ENCODE measurements at regions not wholly inside any gene's neighbourhood (a gene's known extent, or its start where the extent isn't known, plus 50 kb on each side); places are given as distances from the start of the nearest gene placed in this dataset.
"Not testable (repeated sequence)": the region's sequence is repeated elsewhere in the genome, so short reads cannot be mapped to it uniquely, and the experiment has no call there.

DNA sequence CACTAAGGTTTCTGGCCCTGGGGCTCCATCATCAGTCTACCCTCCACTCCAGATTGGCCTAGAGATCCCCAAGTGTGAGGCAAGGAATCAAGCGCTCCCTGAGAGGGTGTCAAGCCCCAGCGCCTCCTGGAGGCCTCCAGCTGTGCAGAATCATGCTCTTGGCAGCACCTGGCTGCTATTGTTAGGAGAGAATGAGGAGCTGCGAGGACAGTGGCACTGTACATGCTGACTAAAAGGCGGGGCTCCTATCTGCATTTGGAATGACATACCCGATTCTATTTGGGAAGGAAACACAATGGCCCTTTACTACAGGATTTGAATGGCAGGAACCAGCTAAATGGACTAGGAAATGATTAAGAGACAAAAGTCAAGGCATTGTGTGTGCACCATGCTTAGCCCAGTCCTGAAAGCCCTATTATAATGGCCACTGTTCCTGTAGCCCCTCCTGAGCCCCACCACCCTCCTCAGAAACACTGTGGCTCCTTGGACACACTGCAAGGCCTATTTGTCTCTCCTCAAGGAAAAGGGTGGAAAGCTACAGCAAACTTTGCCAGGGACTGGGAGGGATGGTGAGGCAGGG is 106.1 kb downstream of the KBTBD2 start:
- H3K27ac ChIP-seq (ENCODE audit: low read length); DNase-seq; H3K9me3 ChIP-seq (ENCODE audit: control insufficient read depth, low read length); H3K4me3 ChIP-seq (ENCODE audit: low read length); H3K27me3 ChIP-seq (ENCODE audit: control insufficient read depth, insufficient read depth); intact Hi-C loops (cut with DNase I); H3K4me1 ChIP-seq (ENCODE audit: control insufficient read depth, insufficient read depth, low read length): not testable (repeated sequence)
- ATAC-seq = peak in 1 of 2 donors; percentile 54
- WGBS = 72% methylated on average over 5 of the region's 5 CpGs

DNA sequence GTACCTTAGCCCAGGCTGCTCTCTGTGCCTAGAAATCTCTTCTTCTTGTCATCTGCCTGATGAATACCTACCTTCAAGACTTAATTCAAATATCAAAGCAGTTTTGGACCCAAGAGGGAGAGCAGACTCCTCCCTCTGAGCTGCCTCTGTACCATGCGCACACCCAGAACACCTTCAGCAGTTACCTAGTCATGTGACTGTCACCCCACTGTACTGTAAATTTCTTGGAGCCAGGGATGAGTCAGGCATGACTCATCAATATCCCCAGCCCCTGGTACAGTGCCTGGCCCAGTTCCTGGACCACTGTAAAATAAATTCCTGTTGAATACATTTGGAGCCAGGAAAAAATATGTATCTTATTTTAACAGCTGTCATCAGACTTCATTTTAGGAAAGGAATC is 111.7 kb downstream of the KBTBD2 start:
- H3K4me3 ChIP-seq (ENCODE audit: low read length); intact Hi-C loops (cut with DNase I); H3K27me3 ChIP-seq (ENCODE audit: control insufficient read depth, insufficient read depth); DNase-seq; H3K4me1 ChIP-seq (ENCODE audit: control insufficient read depth, insufficient read depth, low read length); H3K9me3 ChIP-seq (ENCODE audit: control insufficient read depth, low read length); ATAC-seq; H3K27ac ChIP-seq (ENCODE audit: low read length): not testable (repeated sequence)
- WGBS = no CpG with 5 or more reads among the region's 1 CpG

DNA sequence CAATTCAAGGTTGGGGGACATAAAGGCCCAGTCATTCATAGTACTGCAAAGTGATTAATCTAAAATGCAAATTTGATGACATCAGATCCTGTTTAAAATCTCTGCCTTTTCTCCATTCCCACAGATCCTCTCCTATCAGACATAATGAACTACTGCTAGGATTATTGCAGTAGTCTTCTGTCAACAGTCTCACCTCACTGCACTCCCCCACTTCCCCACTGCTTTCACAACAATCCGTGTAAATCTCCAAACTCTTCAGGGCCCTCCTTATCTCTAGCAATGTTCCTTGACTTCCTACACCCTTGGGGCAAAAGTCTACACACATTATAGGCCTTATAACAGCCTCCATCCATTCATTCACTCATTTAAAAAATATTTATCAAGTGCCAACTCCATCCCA is 112.4 kb downstream of the KBTBD2 start:
- Histone ChIP-seq H3K4me1 (ENCODE audit: control insufficient read depth, insufficient read depth, low read length) (no peaks in the 10 kb centered on the region), H3K4me3 (ENCODE audit: low read length) (no peak overlapping the region), H3K27me3 (ENCODE audit: control insufficient read depth, insufficient read depth) (no peaks in the 10 kb centered on the region), H3K9me3 (ENCODE audit: control insufficient read depth, low read length) (no peaks in the 10 kb centered on the region), H3K27ac (ENCODE audit: low read length) (no peak overlapping the region)
- no peak for DNase-seq
- WGBS = 45% methylated on average over 1 of the region's 1 CpG
- intact Hi-C loops (cut with DNase I) = no loop called here
- no peak for ATAC-seq

DNA sequence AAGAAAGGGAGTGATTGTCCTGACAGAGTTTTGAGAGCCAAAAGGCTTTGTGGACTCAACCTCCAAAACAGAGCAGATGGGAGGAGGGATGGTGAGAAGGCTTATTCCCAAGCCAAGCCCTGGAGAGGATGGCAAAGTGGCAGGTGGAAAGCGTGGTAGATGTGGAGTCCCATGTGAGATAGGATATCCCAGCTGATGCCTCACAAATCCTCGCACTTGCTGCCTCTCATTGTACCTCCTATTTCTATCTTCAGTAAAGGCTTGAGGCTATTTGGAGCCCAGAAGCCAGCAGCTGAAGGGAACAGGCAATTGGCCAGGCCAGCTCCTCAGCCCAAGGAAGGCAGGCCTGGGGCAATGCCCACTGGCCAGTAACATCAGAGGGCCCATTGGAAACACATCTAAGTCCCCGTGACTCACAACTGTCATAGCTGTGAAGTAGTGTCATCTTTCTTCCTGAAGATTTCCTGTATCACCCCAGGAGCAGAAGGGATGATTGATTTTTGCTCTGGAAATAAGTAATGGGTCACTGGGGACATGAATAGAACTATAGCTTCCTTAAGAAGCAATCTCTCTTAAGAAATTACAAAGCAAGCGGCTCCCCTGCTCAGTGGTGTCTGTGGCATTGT is 114.4 kb downstream of the KBTBD2 start:
- H3K9me3 ChIP-seq (ENCODE audit: control insufficient read depth, low read length); intact Hi-C loops (cut with DNase I); H3K4me1 ChIP-seq (ENCODE audit: control insufficient read depth, insufficient read depth, low read length); H3K4me3 ChIP-seq (ENCODE audit: low read length); ATAC-seq; H3K27me3 ChIP-seq (ENCODE audit: control insufficient read depth, insufficient read depth); H3K27ac ChIP-seq (ENCODE audit: low read length); DNase-seq: not testable (repeated sequence)
- WGBS = 89% methylated on average over 4 of the region's 4 CpGs

GRCh38 chr7:32776318-32776717 is 115.2 kb downstream of the KBTBD2 start:
- DNase-seq; H3K4me3 ChIP-seq (ENCODE audit: low read length); ATAC-seq; H3K9me3 ChIP-seq (ENCODE audit: control insufficient read depth, low read length); H3K27me3 ChIP-seq (ENCODE audit: control insufficient read depth, insufficient read depth); intact Hi-C loops (cut with DNase I); H3K27ac ChIP-seq (ENCODE audit: low read length); H3K4me1 ChIP-seq (ENCODE audit: control insufficient read depth, insufficient read depth, low read length): not testable (repeated sequence)
- 67% methylated on average over 3 of the region's 3 CpGs for WGBS

GRCh38 chr7:32775809-32776208 is 115.8 kb downstream of the KBTBD2 start:
- WGBS = 42% methylated on average over 3 of the region's 4 CpGs
- ATAC-seq; H3K4me1 ChIP-seq (ENCODE audit: control insufficient read depth, insufficient read depth, low read length); DNase-seq; intact Hi-C loops (cut with DNase I); H3K9me3 ChIP-seq (ENCODE audit: control insufficient read depth, low read length); H3K27me3 ChIP-seq (ENCODE audit: control insufficient read depth, insufficient read depth); H3K27ac ChIP-seq (ENCODE audit: low read length); H3K4me3 ChIP-seq (ENCODE audit: low read length): not testable (repeated sequence)

- H3K4me1 ChIP-seq (ENCODE audit: control insufficient read depth, insufficient read depth, low read length) = no peaks in the 10 kb centered on the region
- intact Hi-C loops (cut with DNase I) = no loop called here
- 88% methylated on average over 1 of the region's 1 CpG for WGBS
- no peak for ATAC-seq
- H3K27ac ChIP-seq (ENCODE audit: low read length) = no peak overlapping the region
- H3K27me3 ChIP-seq (ENCODE audit: control insufficient read depth, insufficient read depth) = no peaks in the 10 kb centered on the region
- H3K4me3 ChIP-seq (ENCODE audit: low read length) = no peak overlapping the region
- DNase-seq = no peak
- H3K9me3 ChIP-seq (ENCODE audit: control insufficient read depth, low read length) = no peaks in the 10 kb centered on the region
These were observed 117.0 kb downstream of the KBTBD2 start for GRCh38 chr7:32774541-32774951.

GRCh38 chr7:32768866-32769510 is 122.6 kb downstream of the KBTBD2 start:
- ATAC-seq; H3K9me3 ChIP-seq (ENCODE audit: control insufficient read depth, low read length); DNase-seq; H3K27me3 ChIP-seq (ENCODE audit: control insufficient read depth, insufficient read depth); H3K4me3 ChIP-seq (ENCODE audit: low read length); H3K27ac ChIP-seq (ENCODE audit: low read length); H3K4me1 ChIP-seq (ENCODE audit: control insufficient read depth, insufficient read depth, low read length); intact Hi-C loops (cut with DNase I): not testable (repeated sequence)
- 63% methylated on average over 3 of the region's 3 CpGs for WGBS

DNA sequence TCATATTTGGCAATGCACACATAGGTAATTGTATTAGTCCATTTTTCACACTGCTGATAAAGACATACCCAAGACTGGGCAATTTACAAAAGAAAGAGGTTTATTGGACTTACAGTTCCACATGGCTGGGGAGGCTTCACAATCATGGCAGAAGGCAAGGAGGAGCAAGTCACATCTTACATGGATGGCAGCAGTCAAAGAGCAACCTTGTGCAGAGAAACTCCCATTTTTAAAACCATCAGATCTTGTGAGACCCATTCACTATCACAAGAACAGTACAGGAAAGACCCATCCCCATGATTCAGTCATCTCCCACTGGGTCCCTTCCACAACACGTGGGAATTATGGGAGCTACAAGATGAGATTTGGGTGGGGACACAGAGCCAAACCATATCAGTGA is 123.2 kb downstream of the KBTBD2 start:
- H3K4me1 ChIP-seq (ENCODE audit: control insufficient read depth, insufficient read depth, low read length); intact Hi-C loops (cut with DNase I); DNase-seq; H3K9me3 ChIP-seq (ENCODE audit: control insufficient read depth, low read length); H3K27ac ChIP-seq (ENCODE audit: low read length); ATAC-seq; H3K27me3 ChIP-seq (ENCODE audit: control insufficient read depth, insufficient read depth); H3K4me3 ChIP-seq (ENCODE audit: low read length): not testable (repeated sequence)
- 75% methylated on average over 1 of the region's 1 CpG for WGBS

DNA sequence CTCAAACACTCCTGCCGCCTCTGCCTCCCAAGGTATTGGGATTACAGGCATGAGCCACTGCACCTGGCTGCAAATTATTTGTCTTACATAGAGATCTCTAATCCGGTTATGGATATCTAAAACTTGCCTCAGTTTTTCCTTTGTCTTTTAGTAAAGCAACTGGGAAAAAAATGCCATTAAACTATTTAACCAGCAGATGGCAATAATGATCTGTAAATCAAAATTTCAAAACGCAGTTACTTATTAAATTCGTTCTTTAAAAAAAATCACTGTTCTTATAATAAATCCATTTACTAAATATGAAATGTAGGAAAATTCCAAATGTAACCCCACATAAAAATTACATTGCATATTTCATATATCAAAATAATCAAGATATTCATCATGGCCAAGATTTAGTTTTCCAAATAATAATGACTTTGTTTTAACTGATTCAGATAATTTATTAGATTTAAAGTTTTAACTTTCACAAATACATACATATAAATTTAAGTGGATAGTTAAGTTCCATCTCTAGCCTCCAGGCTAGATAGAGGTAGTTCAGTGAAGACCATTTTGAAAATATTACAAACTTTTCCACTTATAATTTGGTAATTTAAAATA is 125.8 kb downstream of the KBTBD2 start:
- WGBS = 16% methylated on average over 4 of the region's 4 CpGs
- H3K27me3 ChIP-seq (ENCODE audit: control insufficient read depth, insufficient read depth); H3K27ac ChIP-seq (ENCODE audit: low read length); H3K9me3 ChIP-seq (ENCODE audit: control insufficient read depth, low read length); DNase-seq; ATAC-seq; intact Hi-C loops (cut with DNase I); H3K4me3 ChIP-seq (ENCODE audit: low read length); H3K4me1 ChIP-seq (ENCODE audit: control insufficient read depth, insufficient read depth, low read length): not testable (repeated sequence)

DNA sequence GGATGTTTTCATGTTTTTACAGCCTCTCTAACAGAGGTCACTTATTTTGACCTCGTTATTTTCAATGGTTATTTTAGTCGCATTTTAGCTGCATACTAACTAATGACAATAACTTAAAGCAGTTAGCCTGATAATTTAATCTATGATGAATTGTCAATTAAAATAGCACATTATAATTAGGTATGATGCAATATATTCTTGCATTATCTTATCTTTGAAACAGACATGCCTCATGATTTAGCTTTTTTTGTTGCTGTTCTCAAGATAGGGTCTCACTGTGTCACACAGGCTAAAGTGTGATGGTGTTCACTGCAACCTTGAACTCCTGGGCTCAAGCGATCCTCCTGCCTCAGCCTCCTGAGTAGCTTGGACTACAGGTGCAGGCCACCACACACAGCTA is 126.4 kb downstream of the KBTBD2 start:
- Histone ChIP-seq H3K9me3 (ENCODE audit: control insufficient read depth, low read length) (no peaks in the 10 kb centered on the region), H3K27me3 (ENCODE audit: control insufficient read depth, insufficient read depth) (no peaks in the 10 kb centered on the region), H3K4me1 (ENCODE audit: control insufficient read depth, insufficient read depth, low read length) (no peaks in the 10 kb centered on the region), H3K4me3 (ENCODE audit: low read length) (no peak overlapping the region), H3K27ac (ENCODE audit: low read length) (no peak overlapping the region)
- 71% methylated on average over 3 of the region's 3 CpGs for WGBS
- intact Hi-C loops (cut with DNase I) = no loop called here
- ATAC-seq (no peak), DNase-seq (no peak)

Measured in right cardiac atrium (tissue), 5 donors.